Heart right ventricle (tissue), 16 donors: ENCODE measurements at regions not wholly inside any gene's neighbourhood (a gene's known extent, or its start where the extent isn't known, plus 50 kb on each side); places are given as distances from the start of the nearest gene placed in this dataset.

Source experiments
- ATAC-seq, 8 donors: fragments of 200-7000 bp; cut with Tn5 transposase; one replicate each; pipeline ENCODE4 v1.9.1; 2020; ENCODE audit warnings: mild to moderate bottlenecking in 8 of 8, moderate library complexity in 8 of 8, moderate number of reproducible peaks in 1 of 8
- DNase-seq, 2 donors: peaks; one replicate each; pipeline ENCODE4 v3.0.0-alpha.2; 2020
- H3K27ac ChIP-seq, 10 donors: fragments of 200-600 bp; sonication (generic) in 2 of 10; one replicate each; pipeline versions ENCODE4 v1.5.0 to v1.8.0; 2020 to 2022; ENCODE audit warnings: mild to moderate bottlenecking in 3 of 10
- H3K27me3 ChIP-seq, 7 donors: fragments of 200-600 bp; one replicate each; pipeline ENCODE4 v1.8.0; 2021 to 2022; ENCODE audit warnings: mild to moderate bottlenecking in 2 of 7
- H3K36me3 ChIP-seq, 9 donors: fragments of 200-600 bp; sonication (generic) in 1 of 9; one replicate each; pipeline versions ENCODE4 v1.5.0 to v1.8.0; 2020 to 2022; ENCODE audit warnings: mild to moderate bottlenecking in 2 of 9
- H3K4me1 ChIP-seq, 9 donors: fragments of 200-600 bp; sonication (generic) in 1 of 9; one replicate each; pipeline versions ENCODE4 v1.5.0 to v1.8.0; 2020 to 2022; ENCODE audit warnings: mild to moderate bottlenecking in 4 of 9
- H3K4me3 ChIP-seq, 10 donors: fragments of 200-600 bp; sonication (generic) in 2 of 10; one replicate each; pipeline versions ENCODE4 v1.5.0 to v1.8.0; 2020 to 2022; ENCODE audit warnings: mild to moderate bottlenecking in 7 of 10, moderate library complexity in 2 of 10
- H3K9me3 ChIP-seq, 11 donors: fragments of 200-600 bp in 10 of 11; sonication (generic) in 2 of 11; one replicate each; pipeline versions ENCODE4 v1.5.0 to v1.8.0; 2013 to 2022; ENCODE audit warnings: mild to moderate bottlenecking in 2 of 11, control low read depth in 1 of 11, moderate library complexity in 1 of 11
- CTCF ChIP-seq, 9 donors: fragments of 200-600 bp; sonication (generic) in 2 of 9; IDR thresholded peaks; one replicate each; pipeline versions ENCODE4 v1.5.0 to v1.8.0; 2021 to 2022; ENCODE audit warnings: antibody characterized with exemption in 9 of 9, mild to moderate bottlenecking in 5 of 9, moderate library complexity in 1 of 9
- WGBS, 2 donors: extraction: QIAGEN DNeasy Blood & Tissue Kit; methylation state at CpG; one replicate each; pipeline ENCODE4 v1.1.7; 2013; ENCODE audit warnings: inconsistent platforms in 1 of 2; 5-methylcytosine and 5-hydroxymethylcytosine counted together
- intact Hi-C, 10 donors: fragments of 100-400 bp; cut with DNase I; formaldehyde crosslinking; loops; one replicate each; pipeline versions ENCODE4 v1.11.1 to v1.14.2; 2022
- donor health status: Arrhythmogenic right ventricular cardiomyopathy.
- donor health status: ischemic (EF 13 %, LVEDD 7.1; RV severe dilation, severe dysfunction).
- donor health status: healthy with polysubstance abuse.
- donor health status: DM: no; HTN: yes; CAD: no.
- donor health status: DM: no; HTN: no; CAD: no.
- donor health status: ischemic (EF 25% LVEDD 6.9; RV normal size, moderate dysfunction).
- donor health status: ischemic (EF 25% LVEDD 5.7; RV mildly dilated, moderate dysfunction).
- donor health status: healthy.
- donor health status: DM: yes; HTN: yes; CAD: no.
- donor health status: Ischemic cardiomyopathy.
- donor health status: ischemic (EF 35%, LVEDD 5.7; RV mildly dilated, moderate dysfunction).
- donor health status: nonischemic (EF 11% LVEDD 7.7; RV severe dilation, severe dysfunction).
- donor health status: DM: yes; HTN: yes; CAD: no.
- donor health status: PGD.
- donor health status: ischemic (EF 29% LVEDD 5.4; RV normal size, mild dysfunction).
- donor health status: nonischemic (EF 23%, LVEDD 6.1; RV moderate dilation, normal function).

DNA sequence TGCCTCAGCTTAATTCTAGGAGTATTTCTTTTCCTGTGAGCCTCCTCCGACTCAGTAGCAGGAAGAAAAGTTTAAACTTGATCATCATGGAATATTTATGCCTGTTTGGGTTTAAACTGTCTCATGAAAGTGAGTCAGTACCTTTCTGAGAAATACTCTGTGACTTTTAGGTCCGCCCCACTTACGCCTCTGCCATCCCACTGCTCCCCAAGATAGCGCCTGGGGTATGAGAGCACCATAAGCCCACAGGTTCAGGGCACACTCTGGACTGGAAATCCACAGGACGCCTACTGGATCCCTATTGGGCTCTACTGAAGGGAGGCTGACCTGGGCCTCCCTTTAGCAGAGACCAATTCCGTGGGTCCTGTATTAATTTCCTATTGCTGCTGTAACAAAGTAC, 175.8 kb upstream of the CDH20 start:
- H3K4me1 ChIP-seq: no peaks in the 10 kb centered on the region
- H3K4me3 ChIP-seq: no peak overlapping the region
- H3K27me3 ChIP-seq: no peaks in the 10 kb centered on the region
- intact Hi-C loops: no loop called here
- DNase-seq: no peak
- H3K27ac ChIP-seq: no peak overlapping the region
- no peak for ATAC-seq
- 80 to 84% methylated on average over 6 of the region's 6 CpGs for WGBS, 2 donors
- TF ChIP-seq CTCF (IDR thresholded peaks at IDR 0.05): no peak
- no peaks in the 10 kb centered on the region for H3K36me3 ChIP-seq
- H3K9me3 ChIP-seq: no peaks in the 10 kb centered on the region

GRCh38 chr18:61159246-61159645, 174.0 kb upstream of the CDH20 start:
- Histone ChIP-seq H3K27ac (no peak overlapping the region), H3K36me3 (no peaks in the 10 kb centered on the region), H3K27me3 (no peaks in the 10 kb centered on the region), H3K4me1 (no peaks in the 10 kb centered on the region), H3K4me3 (no peak overlapping the region), H3K9me3 (no peaks in the 10 kb centered on the region)
- DNase-seq: no peak
- 66 to 72% methylated on average over 4 of the region's 4 CpGs for WGBS, 2 donors
- intact Hi-C loops: no loop called here
- no peak for ATAC-seq
- TF ChIP-seq CTCF (IDR thresholded peaks at IDR 0.05): no peak

DNA sequence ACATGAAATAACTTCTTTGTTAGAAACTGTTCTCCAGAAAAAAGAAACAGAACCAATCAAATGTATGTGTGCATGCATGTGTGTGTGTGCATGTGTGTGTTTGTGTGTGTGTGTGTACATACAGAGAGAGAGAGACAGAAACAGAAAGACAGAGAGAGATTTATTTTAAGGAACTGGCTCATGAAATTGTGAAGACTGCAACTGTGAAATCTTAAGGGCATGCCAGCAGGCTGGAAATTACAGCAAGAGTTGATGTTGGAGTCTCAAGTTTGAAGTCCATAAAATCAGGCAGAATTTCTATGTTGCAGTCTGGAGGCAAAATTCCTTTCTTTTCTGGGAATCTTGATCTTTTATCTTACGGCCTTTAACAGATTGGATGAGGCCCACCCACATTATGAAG, 168.9 kb upstream of the CDH20 start:
- intact Hi-C loops: no loop called here
- WGBS, 2 donors: 67 to 70% methylated on average over 1 of the region's 1 CpG

GRCh38 chr18:61167902-61168301, 165.3 kb upstream of the CDH20 start:
- no peaks in the 10 kb centered on the region for H3K27me3 ChIP-seq
- DNase-seq (no peak), ATAC-seq (no peak)
- no peaks in the 10 kb centered on the region for H3K36me3 ChIP-seq
- no peak overlapping the region for H3K4me3 ChIP-seq
- 85 to 89% methylated on average over 1 of the region's 1 CpG for WGBS, 2 donors
- no peaks in the 10 kb centered on the region for H3K9me3 ChIP-seq
- intact Hi-C loops: no loop called here
- no peak overlapping the region for H3K27ac ChIP-seq
- H3K4me1 ChIP-seq: no peaks in the 10 kb centered on the region
- TF ChIP-seq CTCF (IDR thresholded peaks at IDR 0.05): no peak

More for the DNA sequence above, 168.9 kb upstream of the CDH20 start:
- no peaks in the 10 kb centered on the region for H3K9me3 ChIP-seq
- H3K4me3 ChIP-seq: no peak overlapping the region
- no peaks in the 10 kb centered on the region for H3K36me3 ChIP-seq
- TF ChIP-seq CTCF (IDR thresholded peaks at IDR 0.05): no peak
- H3K27ac ChIP-seq: no peak overlapping the region
- no peaks in the 10 kb centered on the region for H3K4me1 ChIP-seq
- no peaks in the 10 kb centered on the region for H3K27me3 ChIP-seq
- ATAC-seq: no peak
- DNase-seq: no peak

- Histone ChIP-seq H3K27ac (no peak overlapping the region), H3K27me3 (no peaks in the 10 kb centered on the region), H3K36me3 (no peaks in the 10 kb centered on the region), H3K9me3 (no peaks in the 10 kb centered on the region), H3K4me1 (no peaks in the 10 kb centered on the region), H3K4me3 (no peak overlapping the region)
- 64 to 69% methylated on average over 4 of the region's 4 CpGs for WGBS, 2 donors
- no peak for DNase-seq
- ATAC-seq: no peak
- intact Hi-C loops: no loop called here
- no peak for TF ChIP-seq CTCF (IDR thresholded peaks at IDR 0.05)
Measured at GRCh38 chr18:61169386-61169785, 163.8 kb upstream of the CDH20 start.
